ENCODE measurements at regions not wholly inside any gene's neighbourhood (a gene's known extent, or its start where the extent isn't known, plus 50 kb on each side); places are given as distances from the start of the nearest gene placed in this dataset.

DNA sequence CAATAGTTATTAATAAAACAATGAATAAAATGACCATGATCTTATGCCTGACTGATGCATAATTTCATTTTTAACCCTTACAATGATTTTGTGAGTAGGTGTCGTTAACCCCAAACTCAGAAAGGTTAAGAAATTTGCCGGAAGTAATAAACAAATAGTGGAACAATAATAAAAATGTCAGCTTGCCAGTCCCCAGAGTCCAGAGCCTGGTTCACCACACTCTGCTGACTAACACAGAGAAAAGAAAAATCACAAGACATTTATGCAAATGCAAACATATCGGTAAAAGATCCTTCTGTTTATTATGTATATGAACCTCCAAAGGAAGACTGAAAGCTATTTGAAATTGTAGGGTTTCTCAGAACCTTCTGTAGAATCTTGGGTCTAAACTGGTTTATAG is 563.7 kb downstream of the EFNB2 start:
- H3K23me2 ChIP-seq (ENCODE audit: low read depth, low read length): no peaks in the 10 kb centered on the region
- no peak overlapping the region for H3K27ac ChIP-seq (ENCODE audit: low read depth, low read length)
- no peak overlapping the region for H3K4me3 ChIP-seq (ENCODE audit: extremely low read depth in 1 of 4, insufficient read depth in 2 of 4, low read depth in 3 of 4, low read length in 4 of 4)
- H3K18ac ChIP-seq (ENCODE audit: extremely low read depth, low read length): no peak overlapping the region
- no peak overlapping the region for H2BK20ac ChIP-seq (ENCODE audit: low read length)
- ChIA-PET POLR2A (ENCODE audit: partially characterized antibody) (no interaction called here), CTCF (ENCODE audit: partially characterized antibody) (interaction anchor here (2.9 kb wide), 1 partner anchor 10 kb away, joined by 22 read pairs; no protein-coding TSS in a partner anchor)
- FAIRE-seq (no peak), DNase-seq (ENCODE audit: low read depth in 1 of 2, low spot score in 2 of 2) (no peak)
- H3K4me2 ChIP-seq (ENCODE audit: insufficient read depth in 1 of 2, low read depth in 2 of 2, low read length in 2 of 2): no peak overlapping the region
- no peak overlapping the region for H4K8ac ChIP-seq (ENCODE audit: extremely low read depth, insufficient read depth, low read length)
- no peak overlapping the region for H3K4ac ChIP-seq (replicated peaks; ENCODE audit: insufficient read length, low read depth, low read length)
- H3K9me3 ChIP-seq (ENCODE audit: insufficient read depth in 2 of 2, low read depth in 1 of 2, low read length in 1 of 2): no peaks in the 10 kb centered on the region
- no peak overlapping the region for H2BK120ac ChIP-seq (replicated peaks; ENCODE audit: low read depth, low read length)
- no peak overlapping the region for H2BK5ac ChIP-seq (ENCODE audit: low read depth, low read length)
- no peak overlapping the region for H4K5ac ChIP-seq (ENCODE audit: insufficient read length, low read depth, low read length)
- no peaks in the 10 kb centered on the region for H3K36me3 ChIP-seq (ENCODE audit: control insufficient read depth in 2 of 4, insufficient read depth in 4 of 4, low read length in 3 of 4)
- no peak overlapping the region for H3K56ac ChIP-seq (replicated peaks; ENCODE audit: insufficient read length, low read depth, low read length)
- H2AFZ ChIP-seq (ENCODE audit: low read length): no peak overlapping the region
- no peak overlapping the region for H4K91ac ChIP-seq (replicated peaks; ENCODE audit: insufficient read length, low read length)
- no peak overlapping the region for H3K23ac ChIP-seq (ENCODE audit: insufficient read length)
- no peak overlapping the region for H3K9ac ChIP-seq (replicated peaks in 1 of 4; ENCODE audit: extremely low read depth in 1 of 4, low read depth in 3 of 4, low read length in 3 of 4)
- no peak overlapping the region for H3K14ac ChIP-seq (ENCODE audit: insufficient read length)
- 90% methylated on average over 3 of the region's 3 CpGs; no CpG with 5 or more reads in 1 of the 2 experiments for WGBS, 2 experiments (ENCODE audit: extremely low coverage in 1 of 2, insufficient coverage in 1 of 2, insufficient read length in 1 of 2, insufficient replicate concordance in 2 of 2, low coverage in 1 of 2, low lambda C conversion rate in 2 of 2, missing lambda C conversion rate in 1 of 2)
- H2BK12ac ChIP-seq (ENCODE audit: low read depth, low read length): no peak overlapping the region
- H3K79me1 ChIP-seq (ENCODE audit: low read depth, low read length): no peaks in the 10 kb centered on the region
- H2AK5ac ChIP-seq (ENCODE audit: low read depth, low read length): no peak overlapping the region
- no peaks in the 10 kb centered on the region for H3K79me2 ChIP-seq (ENCODE audit: control insufficient read depth in 1 of 2, insufficient read depth in 2 of 2, low read length in 2 of 2)
- H2BK15ac ChIP-seq (ENCODE audit: low read length): no peak overlapping the region
- no peaks in the 10 kb centered on the region for H3K27me3 ChIP-seq (replicated peaks in 1 of 4; ENCODE audit: control insufficient read depth in 3 of 4, extremely low read depth in 1 of 4, insufficient read depth in 3 of 4, low read length in 3 of 4)
- 0 out of 7 replicates have a peak, but pooled peaks cover 0 to 2% (median 0%) of the 10 kb centered on the region in 4 experiments for H3K4me1 ChIP-seq (replicated peaks in 1 of 4; ENCODE audit: control insufficient read depth in 3 of 4, insufficient read depth in 4 of 4, low read length in 3 of 4)
- no peaks in the 10 kb centered on the region for H4K20me1 ChIP-seq (replicated peaks in 1 of 2; ENCODE audit: control insufficient read depth in 1 of 2, insufficient read depth in 2 of 2, low read length in 2 of 2)
- TF ChIP-seq KDM1A (IDR thresholded peaks at IDR 0.05; ENCODE audit: borderline replicate concordance, low read length): no peak
